ENCODE measurements at regions not wholly inside any gene's neighbourhood (a gene's known extent, or its start where the extent isn't known, plus 50 kb on each side); places are given as distances from the start of the nearest gene placed in this dataset.
A peak's percentile ranks its signal among the peaks of the same experiment; 100 is the strongest.

GRCh38 chr3:95971573-95971972 lies 842.8 kb upstream of the EPHA6 start:
- intact Hi-C loops (cut with DNase I) = no loop called here
- H3K36me3 ChIP-seq = no peaks in the 10 kb centered on the region
- no peaks in the 10 kb centered on the region for H3K4me1 ChIP-seq
- no peaks in the 10 kb centered on the region for H3K27me3 ChIP-seq
- H3K4me3 ChIP-seq = no peak overlapping the region
- no peak for DNase-seq
- 69 to 82% methylated on average over 2 of the region's 2 CpGs for WGBS, 2 donors
- peak overlapping the region in 1 of 4 donors; percentile 44 for H3K27ac ChIP-seq
- H3K9me3 ChIP-seq = peaks cover 0 to 5% (median 0%) of the 10 kb centered on the region in 3 donors
- no peak for TF ChIP-seq CTCF (IDR thresholded peaks at IDR 0.05)
- no peak for TF ChIP-seq POLR2A (IDR thresholded peaks at IDR 0.05)

- Histone ChIP-seq H3K4me1 (no peaks in the 10 kb centered on the region), H3K9me3 (no peaks in the 10 kb centered on the region), H3K27ac (no peak overlapping the region), H3K36me3 (no peaks in the 10 kb centered on the region), H3K27me3 (no peaks in the 10 kb centered on the region), H3K4me3 (no peak overlapping the region)
- no peak for DNase-seq
- intact Hi-C loops (cut with DNase I) = no loop called here
- WGBS, 2 donors = 79 to 85% methylated on average over 4 of the region's 4 CpGs
- no peak for TF ChIP-seq POLR2A (IDR thresholded peaks at IDR 0.05)
- TF ChIP-seq CTCF (IDR thresholded peaks at IDR 0.05) = no peak
Measured at GRCh38 chr3:95994338-95994737, 820.1 kb upstream of the EPHA6 start.

- Histone ChIP-seq H3K27ac (no peak overlapping the region), H3K4me1 (no peaks in the 10 kb centered on the region), H3K36me3 (no peaks in the 10 kb centered on the region), H3K27me3 (no peaks in the 10 kb centered on the region), H3K9me3 (no peaks in the 10 kb centered on the region), H3K4me3 (no peak overlapping the region)
- TF ChIP-seq POLR2A (IDR thresholded peaks at IDR 0.05) (no peak), CTCF (IDR thresholded peaks at IDR 0.05) (no peak)
- no peak for DNase-seq
- intact Hi-C loops (cut with DNase I) = no loop called here
- 38 to 49% methylated on average over 4 of the region's 4 CpGs for WGBS, 2 donors
Measured at GRCh38 chr3:96000966-96001365, 813.4 kb upstream of the EPHA6 start.

- H3K27ac ChIP-seq = no peak overlapping the region
- no peak overlapping the region for H3K4me3 ChIP-seq
- no peaks in the 10 kb centered on the region for H3K36me3 ChIP-seq
- no peaks in the 10 kb centered on the region for H3K27me3 ChIP-seq
- intact Hi-C loops (cut with DNase I) = no loop called here
- H3K4me1 ChIP-seq = no peaks in the 10 kb centered on the region
- H3K9me3 ChIP-seq = no peaks in the 10 kb centered on the region
- TF ChIP-seq POLR2A (IDR thresholded peaks at IDR 0.05) = no peak
- DNase-seq = no peak
Measured at GRCh38 chr3:96007650-96008195, 806.7 kb upstream of the EPHA6 start.

- no peak overlapping the region for H3K4me3 ChIP-seq
- 53 to 55% methylated on average over 2 of the region's 2 CpGs for WGBS, 2 donors
- no peaks in the 10 kb centered on the region for H3K9me3 ChIP-seq
- intact Hi-C loops (cut with DNase I) = no loop called here
- H3K4me1 ChIP-seq = no peaks in the 10 kb centered on the region
- no peak for TF ChIP-seq CTCF (IDR thresholded peaks at IDR 0.05)
- TF ChIP-seq POLR2A (IDR thresholded peaks at IDR 0.05) = no peak
- no peak overlapping the region for H3K27ac ChIP-seq
- H3K27me3 ChIP-seq = no peaks in the 10 kb centered on the region
- no peaks in the 10 kb centered on the region for H3K36me3 ChIP-seq
- no peak for DNase-seq
Measured at GRCh38 chr3:96012939-96013338, 801.5 kb upstream of the EPHA6 start.

GRCh38 chr3:96017556-96017955 lies 796.8 kb upstream of the EPHA6 start:
- DNase-seq = no peak

More at GRCh38 chr3:96017556-96017955, 796.8 kb upstream of the EPHA6 start:
- no peak overlapping the region for H3K4me3 ChIP-seq
- H3K27me3 ChIP-seq = no peaks in the 10 kb centered on the region
- no peak overlapping the region for H3K27ac ChIP-seq
- H3K36me3 ChIP-seq = no peaks in the 10 kb centered on the region
- no peaks in the 10 kb centered on the region for H3K4me1 ChIP-seq
- WGBS, 2 donors = 53 to 75% methylated on average over 3 of the region's 3 CpGs
- H3K9me3 ChIP-seq = no peaks in the 10 kb centered on the region
- intact Hi-C loops (cut with DNase I) = no loop called here
- no peak for TF ChIP-seq POLR2A (IDR thresholded peaks at IDR 0.05)
- TF ChIP-seq CTCF (IDR thresholded peaks at IDR 0.05) = no peak
